ENCODE measurements at regions not wholly inside any gene's neighbourhood (a gene's known extent, or its start where the extent isn't known, plus 50 kb on each side); places are given as distances from the start of the nearest gene placed in this dataset.

GRCh38 chr15:95998935-95999334 is 331.6 kb upstream of the NR2F2 start:
- no peak for DNase-seq
- Mint-ChIP-seq H3K27me3 (ENCODE audit: unreplicated experiment) (no peaks in the 10 kb centered on the region), H3K9me3 (ENCODE audit: low read depth, unreplicated experiment) (no peaks in the 10 kb centered on the region), H3K4me1 (ENCODE audit: low read depth, unreplicated experiment) (peaks cover 15% of the 10 kb centered on the region), H3K36me3 (ENCODE audit: insufficient read depth, unreplicated experiment) (no peaks in the 10 kb centered on the region), H3K4me3 (ENCODE audit: low read depth, unreplicated experiment) (no peak overlapping the region), H3K27ac (ENCODE audit: unreplicated experiment) (no peak overlapping the region)
- no peak for TF ChIP-seq CTCF (IDR thresholded peaks at IDR 0.05; ENCODE audit: unreplicated experiment)
- no TSS peak for BruUV-seq (replicated peaks)
- intact Hi-C loops (cut with micrococcal nuclease; ENCODE audit: unreplicated experiment), result no loop called here
- CTCF ChIA-PET, result interaction anchor here (0.8 kb wide), 1 partner anchor 12 kb away, joined by 3 read pairs; no protein-coding TSS in a partner anchor

GRCh38 chr15:96002890-96003859 is 327.3 kb upstream of the NR2F2 start:
- intact Hi-C loops (cut with micrococcal nuclease; ENCODE audit: unreplicated experiment), result no loop called here
- Mint-ChIP-seq H3K9me3 (ENCODE audit: low read depth, unreplicated experiment) (peaks cover 2% of the 10 kb centered on the region), H3K36me3 (ENCODE audit: insufficient read depth, unreplicated experiment) (no peaks in the 10 kb centered on the region), H3K27ac (ENCODE audit: unreplicated experiment) (no peak overlapping the region), H3K27me3 (ENCODE audit: unreplicated experiment) (no peaks in the 10 kb centered on the region), H3K4me1 (ENCODE audit: low read depth, unreplicated experiment) (no peaks in the 10 kb centered on the region), H3K4me3 (ENCODE audit: low read depth, unreplicated experiment) (no peak overlapping the region)
- DNase-seq, result no peak
- CTCF ChIA-PET, result no interaction called here
- TF ChIP-seq CTCF (IDR thresholded peaks at IDR 0.05; ENCODE audit: unreplicated experiment), result no peak
- BruUV-seq (replicated peaks), result no TSS peak

- Mint-ChIP-seq H3K4me1 (ENCODE audit: low read depth, unreplicated experiment) (no peaks in the 10 kb centered on the region), H3K27me3 (ENCODE audit: unreplicated experiment) (no peaks in the 10 kb centered on the region), H3K36me3 (ENCODE audit: insufficient read depth, unreplicated experiment) (no peaks in the 10 kb centered on the region), H3K27ac (ENCODE audit: unreplicated experiment) (no peak overlapping the region), H3K4me3 (ENCODE audit: low read depth, unreplicated experiment) (no peak overlapping the region), H3K9me3 (ENCODE audit: low read depth, unreplicated experiment) (peaks cover 2% of the 10 kb centered on the region)
- TF ChIP-seq CTCF (IDR thresholded peaks at IDR 0.05; ENCODE audit: unreplicated experiment), result no peak
- no peak for DNase-seq
- CTCF ChIA-PET, result interaction anchor here (0.7 kb wide), 3 partner anchors 235 to 530 kb away, joined by 3 to 6 read pairs (median 3); no protein-coding TSS in a partner anchor
- no TSS peak for BruUV-seq (replicated peaks)
- intact Hi-C loops (cut with micrococcal nuclease; ENCODE audit: unreplicated experiment), result no loop called here
These were observed 324.6 kb upstream of the NR2F2 start for GRCh38 chr15:96005906-96006305.

GRCh38 chr15:96011136-96011535 is 319.4 kb upstream of the NR2F2 start:
- BruUV-seq (replicated peaks), result no TSS peak
- no peak for DNase-seq
- peaks cover 2% of the 10 kb centered on the region for H3K9me3 Mint-ChIP-seq (ENCODE audit: low read depth, unreplicated experiment)
- no peak overlapping the region for H3K4me3 Mint-ChIP-seq (ENCODE audit: low read depth, unreplicated experiment)
- H3K4me1 Mint-ChIP-seq (ENCODE audit: low read depth, unreplicated experiment), result no peaks in the 10 kb centered on the region
- H3K27me3 Mint-ChIP-seq (ENCODE audit: unreplicated experiment), result no peaks in the 10 kb centered on the region
- H3K27ac Mint-ChIP-seq (ENCODE audit: unreplicated experiment), result no peak overlapping the region
- CTCF ChIA-PET, result interaction anchor here (1.1 kb wide), 1 partner anchor 12 kb away, joined by 3 read pairs; no protein-coding TSS in a partner anchor
- intact Hi-C loops (cut with micrococcal nuclease; ENCODE audit: unreplicated experiment), result no loop called here
- H3K36me3 Mint-ChIP-seq (ENCODE audit: insufficient read depth, unreplicated experiment), result no peaks in the 10 kb centered on the region
- TF ChIP-seq CTCF (IDR thresholded peaks at IDR 0.05; ENCODE audit: unreplicated experiment), result no peak

All from Calu3 (cell line).